GM12873 (cell line): ENCODE measurements at regions not wholly inside any gene's neighbourhood (a gene's known extent, or its start where the extent isn't known, plus 50 kb on each side); places are given as distances from the start of the nearest gene placed in this dataset.

Experiments used
- TF ChIP-seq, protein P1 (sequence below): IDR thresholded peaks from 2 replicates; pipeline ENCODE4 v1.5.1; 2012; ENCODE audit warnings: low read depth, mild to moderate bottlenecking, moderate library complexity, low read length, control low read depth; ENCODE audit not compliant: insufficient read depth; ENCODE audit errors: missing control alignments

DNA sequence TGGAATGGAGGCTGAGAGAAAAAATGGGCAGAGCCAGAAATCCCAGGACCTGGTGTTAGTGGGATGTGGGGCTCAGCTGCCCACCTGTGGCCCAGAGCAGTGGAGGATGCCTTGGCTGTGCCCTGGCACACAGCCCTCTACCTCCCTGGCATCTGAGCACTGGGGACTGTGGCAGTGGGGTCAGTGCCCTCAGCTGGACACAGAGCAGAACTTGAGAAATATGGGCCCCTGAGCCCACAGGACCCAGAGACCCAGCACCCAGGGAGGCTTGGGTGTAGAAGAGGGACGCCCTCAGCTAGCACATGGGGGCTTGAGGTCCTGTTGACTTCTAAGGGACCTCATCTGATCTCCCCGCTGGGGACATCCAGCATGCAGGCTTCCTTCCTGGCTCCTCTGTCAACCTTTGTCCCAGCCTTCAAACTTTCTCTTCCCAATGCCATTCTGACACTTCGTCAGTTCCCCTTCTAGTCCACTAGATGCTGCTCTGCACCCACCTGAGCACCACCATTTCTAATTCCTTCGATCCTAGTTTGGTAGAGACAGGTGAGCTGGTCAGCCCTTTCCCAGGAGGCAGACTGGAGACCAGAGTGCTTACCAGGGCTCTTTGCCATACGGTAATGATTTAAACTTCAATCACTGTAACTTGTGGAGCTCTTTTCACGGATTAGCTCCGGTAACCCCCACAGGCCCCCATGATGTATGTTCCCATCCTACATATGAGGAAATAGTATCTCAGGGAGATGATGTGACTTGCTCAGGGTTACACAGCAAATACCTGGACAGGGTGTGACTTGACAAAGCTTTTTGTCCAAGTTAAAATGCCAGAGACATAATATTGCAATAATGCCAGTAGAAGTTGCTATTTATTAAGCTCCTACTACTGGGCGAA is 143.7 kb downstream of the ASCL4 start:
- TF ChIP-seq, protein P1, sequence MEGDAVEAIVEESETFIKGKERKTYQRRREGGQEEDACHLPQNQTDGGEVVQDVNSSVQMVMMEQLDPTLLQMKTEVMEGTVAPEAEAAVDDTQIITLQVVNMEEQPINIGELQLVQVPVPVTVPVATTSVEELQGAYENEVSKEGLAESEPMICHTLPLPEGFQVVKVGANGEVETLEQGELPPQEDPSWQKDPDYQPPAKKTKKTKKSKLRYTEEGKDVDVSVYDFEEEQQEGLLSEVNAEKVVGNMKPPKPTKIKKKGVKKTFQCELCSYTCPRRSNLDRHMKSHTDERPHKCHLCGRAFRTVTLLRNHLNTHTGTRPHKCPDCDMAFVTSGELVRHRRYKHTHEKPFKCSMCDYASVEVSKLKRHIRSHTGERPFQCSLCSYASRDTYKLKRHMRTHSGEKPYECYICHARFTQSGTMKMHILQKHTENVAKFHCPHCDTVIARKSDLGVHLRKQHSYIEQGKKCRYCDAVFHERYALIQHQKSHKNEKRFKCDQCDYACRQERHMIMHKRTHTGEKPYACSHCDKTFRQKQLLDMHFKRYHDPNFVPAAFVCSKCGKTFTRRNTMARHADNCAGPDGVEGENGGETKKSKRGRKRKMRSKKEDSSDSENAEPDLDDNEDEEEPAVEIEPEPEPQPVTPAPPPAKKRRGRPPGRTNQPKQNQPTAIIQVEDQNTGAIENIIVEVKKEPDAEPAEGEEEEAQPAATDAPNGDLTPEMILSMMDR = peak; percentile 92

DNA sequence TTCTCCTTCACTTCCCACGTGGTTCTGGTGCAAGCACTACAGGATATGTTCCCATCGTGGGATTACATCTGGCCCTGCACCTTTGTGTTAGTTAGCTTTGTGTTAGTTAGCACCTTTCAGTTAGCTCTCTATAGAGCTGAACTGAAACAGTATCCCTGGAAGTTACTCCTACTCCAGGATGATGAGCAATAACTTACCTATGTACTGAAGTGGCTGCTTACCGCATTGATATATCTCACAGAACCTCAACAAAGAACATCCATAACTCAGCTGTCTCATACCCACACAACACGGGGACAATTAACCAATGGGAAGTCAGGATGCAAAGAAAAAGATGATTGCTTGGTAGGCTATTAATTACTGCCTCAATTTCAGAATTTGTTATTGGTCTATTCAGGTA is 146.6 kb downstream of the ASCL4 start:
- TF ChIP-seq, protein P1 = no peak

DNA sequence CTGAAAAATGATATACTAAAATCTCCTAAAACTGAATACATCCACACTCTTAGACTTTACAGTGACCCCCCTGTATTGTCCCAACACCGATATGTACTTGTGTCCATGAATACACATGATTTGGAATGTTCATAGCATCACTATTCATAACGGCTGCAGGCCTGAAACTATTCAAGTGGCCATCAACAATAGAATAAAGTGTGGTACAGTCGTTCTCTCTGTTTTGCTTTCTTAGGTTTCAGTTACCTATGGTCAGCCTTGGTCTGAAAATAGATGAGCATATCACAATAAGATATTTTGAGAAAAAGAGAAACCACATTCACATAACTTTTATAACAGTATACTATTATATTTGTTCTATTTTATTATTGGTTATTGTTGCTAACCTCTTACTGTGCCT is 150.6 kb downstream of the ASCL4 start:
- TF ChIP-seq, protein P1 = no peak

DNA sequence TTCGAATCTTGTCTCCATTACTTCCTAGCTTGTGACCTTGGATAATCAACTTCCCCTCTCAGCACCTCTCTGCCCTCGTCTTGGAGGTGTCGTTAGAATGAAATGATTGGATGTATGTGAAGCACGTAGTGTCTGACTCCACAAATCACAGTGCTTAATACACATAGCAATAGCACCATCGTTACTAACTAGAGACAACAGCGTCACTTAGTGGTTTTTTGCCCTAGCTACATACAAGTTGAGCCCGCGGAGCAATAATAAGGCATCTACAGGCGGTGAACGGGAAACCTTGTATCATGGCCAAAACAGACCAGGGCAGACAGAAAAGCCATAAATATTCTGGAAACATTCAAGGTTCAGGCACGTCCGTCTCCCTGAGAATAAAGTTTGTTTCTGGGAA is 154.9 kb downstream of the ASCL4 start:
- TF ChIP-seq, protein P1 = peak; percentile 42

DNA sequence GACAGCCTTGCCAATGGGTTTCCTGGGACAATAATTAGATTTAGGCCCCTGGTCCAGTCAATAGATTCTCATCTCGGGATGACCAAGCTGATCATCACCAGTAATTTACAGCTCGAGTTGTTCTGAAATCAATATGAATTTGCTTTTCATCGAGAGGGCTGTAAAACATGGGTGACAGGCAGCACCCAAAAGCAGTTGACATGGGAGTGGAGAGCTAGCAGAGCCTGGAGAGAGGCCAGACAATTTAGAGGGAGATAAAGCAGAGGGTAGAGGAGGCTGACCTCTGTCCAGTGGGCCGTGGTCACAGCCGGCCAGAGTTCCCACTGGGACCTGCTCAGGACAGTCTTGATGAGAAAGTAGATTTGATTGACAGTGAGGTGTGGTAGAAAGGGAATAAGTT is 157.3 kb downstream of the ASCL4 start:
- TF ChIP-seq, protein P1 = no peak

DNA sequence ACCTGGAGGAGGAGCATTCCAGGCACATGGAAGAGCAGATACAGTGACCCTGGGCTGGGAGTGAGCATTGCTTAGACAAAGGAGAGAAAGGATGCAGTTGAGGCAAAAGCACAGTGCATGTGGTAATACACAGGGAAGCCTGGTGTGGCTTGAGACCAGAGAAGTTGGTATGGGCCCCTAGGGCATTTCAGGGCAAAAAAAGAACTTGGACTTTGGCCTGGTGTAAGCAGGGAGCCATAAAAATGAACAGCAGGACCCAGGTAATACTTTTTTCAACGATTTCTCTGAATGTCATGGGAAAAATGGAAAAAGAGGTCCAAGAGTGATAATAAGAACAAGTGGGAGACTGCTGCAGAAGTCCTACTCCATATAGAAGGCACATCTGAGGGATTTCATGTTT is 163.9 kb downstream of the ASCL4 start:
- TF ChIP-seq, protein P1 = no peak

DNA sequence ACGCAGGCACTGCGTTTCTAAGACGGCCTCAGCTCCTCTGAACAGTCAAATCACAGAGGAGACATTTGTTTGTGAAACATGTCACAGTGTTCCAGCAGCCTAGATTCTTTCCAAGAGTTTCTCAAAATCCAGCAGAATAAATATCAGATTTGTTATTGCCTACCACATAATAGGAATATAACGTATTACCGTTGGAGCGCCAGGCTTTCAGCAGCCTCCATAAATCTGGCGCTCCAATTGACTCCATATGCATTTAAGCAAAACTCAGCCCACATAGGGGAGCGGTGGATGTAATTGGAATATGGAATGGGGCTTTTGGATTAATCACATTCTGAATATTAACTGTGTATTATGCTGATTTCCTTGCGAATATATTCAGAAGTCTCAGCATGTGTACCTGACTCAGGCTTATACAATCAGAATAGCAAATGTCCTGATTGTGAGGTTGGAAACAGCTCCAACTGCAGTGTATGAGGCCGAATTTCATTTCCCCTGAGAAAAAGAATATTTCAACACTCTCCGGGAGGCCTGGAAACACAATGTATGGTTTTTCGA is 174.0 kb downstream of the ASCL4 start:
- TF ChIP-seq, protein P1 = no peak
